ENCODE measurements at regions not wholly inside any gene's neighbourhood (a gene's known extent, or its start where the extent isn't known, plus 50 kb on each side); places are given as distances from the start of the nearest gene placed in this dataset.
"Not testable (repeated sequence)": the region's sequence is repeated elsewhere in the genome, so short reads cannot be mapped to it uniquely, and the experiment has no call there.

GRCh38 chr1:229857585-229857984, 209.5 kb upstream of the GALNT2 start:
- no peak for DNase-seq (ENCODE audit: low spot score)

- no peak for DNase-seq (ENCODE audit: low spot score)
Measured at GRCh38 chr1:229859026-229859425, 208.0 kb upstream of the GALNT2 start.

DNA sequence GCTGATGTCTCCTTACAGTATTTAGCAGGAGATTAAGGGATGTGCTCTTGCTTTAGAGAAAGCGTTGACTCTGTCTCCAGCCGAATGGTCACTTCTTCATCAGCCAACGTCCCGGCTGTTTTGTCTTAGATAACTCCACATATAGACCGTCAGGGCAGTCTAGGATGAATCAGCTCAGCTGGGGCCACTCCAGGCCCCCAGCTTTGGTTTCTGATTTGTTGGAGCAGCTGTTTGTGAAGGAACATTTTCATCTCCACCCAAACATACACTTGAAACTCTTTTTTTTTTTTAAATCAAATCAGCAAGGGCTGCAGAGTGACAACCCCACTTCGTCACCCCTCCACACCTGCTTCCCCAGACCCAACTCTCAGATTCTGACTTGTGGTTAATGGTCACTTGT, 206.1 kb upstream of the GALNT2 start:
- no peak for DNase-seq (ENCODE audit: low spot score)

GRCh38 chr1:229862017-229862774, 204.8 kb upstream of the GALNT2 start:
- no peak for DNase-seq (ENCODE audit: low spot score)

DNA sequence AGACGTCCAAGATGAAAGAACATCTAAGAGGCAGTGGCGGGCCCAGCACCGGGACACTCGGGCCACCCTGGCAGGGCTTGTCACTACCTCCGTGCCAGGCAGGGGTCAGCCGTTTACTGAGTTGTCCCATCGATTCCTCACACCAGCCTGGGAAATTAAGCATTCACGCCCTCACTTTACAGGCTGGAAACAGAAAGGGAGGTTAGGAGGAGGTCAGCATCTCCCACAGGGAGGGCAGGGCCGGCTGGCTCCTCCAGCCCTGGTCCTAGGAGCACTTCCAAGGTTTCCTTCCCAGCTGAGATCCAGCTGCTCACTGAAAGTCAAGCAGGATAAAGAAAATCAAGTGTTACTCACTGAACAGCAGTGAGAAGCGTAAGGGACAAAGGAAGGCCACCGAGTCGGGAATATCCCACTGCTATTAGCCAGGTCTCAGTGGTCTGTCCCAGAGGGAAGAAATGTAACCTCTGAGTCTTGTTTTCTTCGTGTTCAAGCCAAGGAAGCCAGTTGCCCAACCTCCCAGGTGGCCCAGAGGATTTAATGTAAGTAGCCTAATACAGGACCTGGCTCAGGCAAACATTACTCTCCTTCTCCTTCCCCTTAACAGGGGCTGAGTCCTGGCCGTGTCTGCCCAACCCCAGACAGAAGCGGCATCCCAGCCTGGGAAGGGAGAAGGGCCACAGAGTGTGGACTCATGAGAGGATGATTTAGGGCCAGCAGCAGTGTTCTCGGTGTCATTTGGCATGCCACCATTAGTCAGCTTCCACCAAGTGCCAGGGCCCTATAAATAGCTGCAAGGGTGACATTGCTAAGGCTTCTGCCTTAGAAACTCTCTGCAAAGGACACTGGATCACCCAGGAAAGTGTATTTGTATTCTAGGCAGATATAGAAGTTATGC, 203.1 kb upstream of the GALNT2 start:
- no peak for DNase-seq (ENCODE audit: low spot score)

DNA sequence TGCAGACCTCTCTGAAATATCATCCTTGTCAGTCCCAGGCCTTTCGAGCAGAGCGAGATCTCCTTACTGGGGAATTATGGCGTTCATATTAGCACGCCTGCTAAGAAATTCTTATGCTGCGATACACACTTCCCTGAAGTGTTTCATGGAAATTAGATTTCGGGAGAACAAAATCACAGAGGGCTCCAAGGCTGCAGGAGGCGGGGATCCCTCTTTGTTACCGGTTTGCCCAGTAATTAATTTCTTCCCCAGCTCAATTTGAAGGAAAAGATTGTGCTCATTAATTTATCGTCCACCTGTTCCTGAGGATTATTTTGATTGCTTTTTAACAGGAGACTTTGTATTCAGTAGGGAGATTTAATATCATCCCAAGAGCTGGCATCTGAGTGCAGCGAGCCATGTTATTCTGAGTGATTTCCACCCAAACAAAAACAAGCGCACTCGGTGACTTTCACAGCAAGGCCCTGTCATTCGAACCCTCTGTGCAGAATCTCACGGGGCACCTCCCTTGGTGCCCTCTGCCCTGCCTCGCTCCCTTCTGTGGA, 202.3 kb upstream of the GALNT2 start:
- no peak for DNase-seq (ENCODE audit: low spot score)

GRCh38 chr1:229865321-229865720, 201.7 kb upstream of the GALNT2 start:
- DNase-seq (ENCODE audit: low spot score): not testable (repeated sequence)

- no peak for DNase-seq (ENCODE audit: low spot score)
Measured at GRCh38 chr1:229867726-229868125, 199.3 kb upstream of the GALNT2 start.

GRCh38 chr1:229869240-229869639, 197.8 kb upstream of the GALNT2 start:
- no peak for DNase-seq (ENCODE audit: low spot score)

DNA sequence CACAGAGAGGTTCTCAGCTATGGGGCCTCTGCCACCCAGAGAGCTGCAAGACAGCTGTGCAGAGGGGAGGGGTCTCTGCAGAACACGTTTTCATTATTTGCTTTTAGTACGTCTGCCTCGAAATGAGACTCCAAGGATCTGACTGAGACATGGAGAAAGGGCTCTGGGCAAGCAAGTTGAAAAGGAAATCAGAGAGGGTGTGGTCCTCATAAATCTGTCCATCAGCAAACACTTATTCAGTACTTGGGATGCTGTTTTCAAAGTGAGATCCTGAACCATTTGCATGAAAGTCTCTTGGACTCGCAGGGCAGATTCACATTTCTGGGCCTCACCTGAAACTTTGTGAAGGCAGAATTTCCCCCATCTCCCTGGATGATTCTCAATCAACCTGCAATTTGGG, 197.4 kb upstream of the GALNT2 start:
- DNase-seq (ENCODE audit: low spot score): no peak

DNA sequence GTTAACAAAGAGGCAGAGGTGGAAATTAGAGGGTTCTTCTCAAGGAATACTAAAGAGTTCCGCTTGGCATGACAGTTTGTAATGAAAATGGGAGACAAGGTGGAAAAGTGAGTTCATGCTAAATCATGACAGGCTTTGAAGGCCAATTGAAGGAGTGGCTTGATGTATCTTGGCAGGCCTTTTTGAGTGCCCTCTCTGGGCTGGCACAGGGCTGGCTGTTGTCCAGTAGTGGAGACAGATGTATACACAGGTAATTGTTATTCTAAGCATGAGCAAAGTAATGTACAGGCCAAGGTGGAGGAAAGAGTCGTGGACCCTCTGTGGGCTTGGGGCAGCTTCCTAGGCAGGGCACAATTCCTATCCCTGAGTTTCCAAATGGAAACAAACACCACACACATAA, 196.7 kb upstream of the GALNT2 start:
- no peak for DNase-seq (ENCODE audit: low spot score)

- DNase-seq (ENCODE audit: low spot score): no peak
Measured at GRCh38 chr1:229871078-229871676, 195.9 kb upstream of the GALNT2 start.

DNA sequence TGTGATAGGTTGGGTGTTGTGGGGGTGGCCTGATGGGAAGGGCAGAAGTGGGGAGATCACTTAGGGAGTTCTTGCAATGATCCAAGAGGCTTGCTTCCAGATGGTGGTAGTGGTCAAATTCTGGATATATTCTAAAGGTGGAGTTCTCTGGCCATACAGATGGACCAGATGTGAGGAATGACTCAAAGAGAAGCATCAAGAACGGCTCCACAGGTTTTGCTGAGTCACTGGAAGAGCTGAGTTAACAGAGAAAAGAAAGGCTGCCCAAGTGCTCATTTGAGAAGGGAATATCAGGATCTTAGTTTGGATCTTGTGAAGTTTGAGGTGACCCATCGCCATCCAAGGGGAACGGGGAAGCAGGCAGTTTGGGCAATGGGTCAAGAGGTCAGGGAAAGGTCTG, 192.9 kb upstream of the GALNT2 start:
- no peak for DNase-seq (ENCODE audit: low spot score)

DNA sequence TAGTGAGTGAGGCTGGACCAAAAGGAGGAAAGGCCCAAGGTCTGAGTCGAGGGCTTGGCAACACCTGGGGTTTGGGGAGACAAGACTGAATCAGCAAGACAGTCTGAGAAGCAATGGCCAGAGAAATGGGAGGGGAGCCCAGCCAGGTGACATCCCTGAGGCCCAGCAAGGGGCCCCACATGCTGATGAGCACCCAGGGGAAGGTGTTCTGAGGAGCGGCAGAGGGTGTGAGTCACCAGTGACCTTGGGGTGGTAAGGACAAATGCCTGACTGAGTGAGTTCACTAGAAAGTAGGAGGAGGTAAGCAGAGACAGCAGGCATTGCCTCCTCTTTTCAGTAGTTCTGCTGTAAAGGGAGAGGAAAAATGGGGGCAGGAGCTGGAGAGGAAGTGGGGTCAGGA, 192.4 kb upstream of the GALNT2 start:
- DNase-seq (ENCODE audit: low spot score): no peak

- no peak for DNase-seq (ENCODE audit: low spot score)
Measured at GRCh38 chr1:229875086-229875485, 192.0 kb upstream of the GALNT2 start.

DNA sequence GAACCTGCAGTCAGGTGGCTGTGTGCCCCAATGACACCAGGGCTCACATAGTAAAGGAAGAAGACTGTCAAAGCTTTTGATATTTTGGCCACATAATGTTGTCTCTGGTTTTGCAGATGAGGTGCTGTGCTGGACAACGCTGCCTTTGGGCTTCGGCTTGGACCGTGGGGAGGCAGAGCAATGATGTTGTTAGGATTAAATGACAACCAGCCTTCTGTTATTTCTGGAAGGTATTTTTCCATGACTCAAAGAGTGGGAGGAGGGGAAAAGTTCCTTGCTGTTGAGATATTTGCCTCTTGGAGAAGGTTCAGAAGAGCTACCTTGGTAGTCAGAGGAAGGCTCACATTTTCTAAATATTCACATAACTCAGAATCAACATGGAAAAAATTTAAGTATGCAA, 187.3 kb upstream of the GALNT2 start:
- DNase-seq (ENCODE audit: low spot score): no peak

DNA sequence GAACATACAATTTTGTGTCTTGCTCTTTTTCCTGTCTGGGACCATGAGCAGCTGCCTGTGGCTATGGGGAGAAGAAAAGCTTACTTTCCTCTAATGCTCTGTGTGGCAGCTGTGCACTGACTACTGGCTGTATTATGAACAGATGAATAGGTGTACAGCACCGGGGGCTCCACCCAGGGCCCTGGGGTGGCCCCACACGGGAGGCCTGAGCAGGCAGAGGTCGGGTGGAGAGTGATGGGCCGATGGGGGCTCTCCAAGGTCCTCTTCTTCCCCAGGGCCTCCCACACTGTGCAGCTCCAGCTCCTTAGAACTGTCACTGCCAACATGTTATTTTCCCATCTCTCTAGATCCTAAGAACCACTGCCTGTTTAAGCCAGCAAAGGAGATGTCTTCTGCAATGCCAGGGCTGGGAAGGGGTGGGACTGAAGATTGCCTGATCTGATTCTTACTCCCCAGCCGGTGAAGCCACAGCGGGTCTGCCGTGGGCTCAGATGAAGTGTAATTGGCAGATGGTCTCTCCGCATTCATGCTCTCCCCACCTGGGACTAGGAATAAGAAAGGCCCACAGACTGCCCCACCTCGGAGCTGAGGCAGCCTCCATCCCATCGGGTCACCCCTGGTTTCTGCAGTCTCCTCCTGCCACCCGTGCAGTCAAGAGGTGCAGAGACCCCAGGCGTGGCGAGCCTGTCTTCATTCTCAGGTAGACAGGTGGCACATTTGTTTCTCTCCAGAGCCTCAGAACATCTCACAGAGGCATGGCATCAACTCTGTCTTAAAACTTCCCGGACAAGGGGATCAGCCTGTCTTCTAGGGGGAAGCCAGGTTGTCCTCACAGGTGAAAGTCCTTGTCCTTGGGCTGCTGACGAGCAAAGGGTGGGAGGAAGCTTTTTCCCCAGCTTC, 186.5 kb upstream of the GALNT2 start:
- no peak for DNase-seq (ENCODE audit: low spot score)

- DNase-seq (ENCODE audit: low spot score): no peak
Measured at GRCh38 chr1:229882621-229883020, 184.4 kb upstream of the GALNT2 start.

- DNase-seq (ENCODE audit: low spot score): no peak
Measured at GRCh38 chr1:229883504-229884200, 183.4 kb upstream of the GALNT2 start.

GRCh38 chr1:229884765-229885164, 182.3 kb upstream of the GALNT2 start:
- no peak for DNase-seq (ENCODE audit: low spot score)

All from COLO829 (cell line).